GM18909 (cell line): ENCODE measurements at regions not wholly inside any gene's neighbourhood (a gene's known extent, or its start where the extent isn't known, plus 50 kb on each side); places are given as distances from the start of the nearest gene placed in this dataset.
"Not testable (repeated sequence)": the region's sequence is repeated elsewhere in the genome, so short reads cannot be mapped to it uniquely, and the experiment has no call there.

Experiments
- ATAC-seq: cut with Tn5 transposase; IDR thresholded peaks from one replicate; pipeline ENCODE4 v1.9.1; 2021; ENCODE audit warnings: mild to moderate bottlenecking; ENCODE audit not compliant: unreplicated experiment, poor library complexity

DNA sequence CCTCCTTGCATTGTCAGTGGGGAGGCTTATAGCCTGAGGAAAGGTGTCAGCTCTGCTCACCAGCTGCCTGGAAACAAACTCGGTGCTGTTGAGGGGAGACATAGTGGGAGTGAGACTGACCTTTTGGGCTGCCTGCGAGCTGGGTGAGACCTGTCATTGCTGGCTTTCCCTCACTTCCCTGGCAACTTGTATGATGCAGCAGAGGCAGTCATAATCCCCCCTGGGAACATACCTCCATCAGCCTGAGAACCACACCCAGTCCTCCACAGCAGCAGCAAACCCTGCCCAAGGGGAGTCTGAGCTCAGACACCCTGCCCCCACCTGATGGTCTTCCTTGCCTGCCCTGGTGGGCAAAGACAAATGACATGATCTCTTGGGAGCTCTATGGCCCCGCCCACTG is 521.2 kb upstream of the IMPG1 start:
- ATAC-seq = no peak

GRCh38 chr6:76592566-76592965 is 520.1 kb upstream of the IMPG1 start:
- ATAC-seq = no peak

DNA sequence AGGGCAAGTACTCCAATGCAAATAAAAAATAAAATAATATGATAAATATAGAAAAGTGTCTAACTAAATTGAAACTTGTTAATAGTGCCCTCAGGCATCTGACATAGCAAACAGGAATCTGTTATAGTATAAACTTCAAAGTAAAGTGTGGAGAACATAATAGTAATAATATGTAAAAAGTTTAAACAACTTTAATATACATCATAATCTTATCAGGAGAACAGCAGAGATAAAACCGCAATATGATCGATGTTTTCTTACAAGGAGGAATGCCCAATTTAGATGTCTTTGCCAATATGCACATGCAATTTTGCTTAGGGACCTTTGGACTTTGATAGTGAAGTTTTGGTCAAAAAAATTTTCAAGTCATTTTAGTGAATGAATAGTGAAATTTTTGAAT is 514.8 kb upstream of the IMPG1 start:
- no peak for ATAC-seq

- ATAC-seq = no peak
These were observed 511.7 kb upstream of the IMPG1 start for GRCh38 chr6:76584121-76584520.

GRCh38 chr6:76578746-76579145 is 506.3 kb upstream of the IMPG1 start:
- ATAC-seq = no peak

DNA sequence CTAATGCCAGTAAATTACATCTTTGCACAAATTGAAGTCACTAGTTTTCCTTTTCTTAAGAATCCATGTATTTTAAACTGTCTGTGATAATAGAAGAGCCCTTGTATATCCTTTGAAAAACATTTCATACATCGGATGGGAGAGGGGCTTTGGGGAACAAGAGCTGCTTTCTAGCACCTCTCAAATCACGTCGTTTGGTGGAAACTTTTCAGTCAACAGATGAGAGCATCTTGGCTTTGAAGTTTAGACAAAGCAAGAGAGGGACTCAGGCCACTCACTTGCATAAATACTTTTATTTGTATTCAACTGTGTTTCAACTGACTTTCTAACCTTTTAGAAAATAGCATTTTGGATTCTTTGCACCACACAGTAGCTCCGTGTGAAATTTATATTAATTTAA is 502.3 kb upstream of the IMPG1 start:
- no peak for ATAC-seq

GRCh38 chr6:76565932-76566331 is 493.5 kb upstream of the IMPG1 start:
- no peak for ATAC-seq

GRCh38 chr6:76562371-76562770 is 489.9 kb upstream of the IMPG1 start:
- ATAC-seq = not testable (repeated sequence)

DNA sequence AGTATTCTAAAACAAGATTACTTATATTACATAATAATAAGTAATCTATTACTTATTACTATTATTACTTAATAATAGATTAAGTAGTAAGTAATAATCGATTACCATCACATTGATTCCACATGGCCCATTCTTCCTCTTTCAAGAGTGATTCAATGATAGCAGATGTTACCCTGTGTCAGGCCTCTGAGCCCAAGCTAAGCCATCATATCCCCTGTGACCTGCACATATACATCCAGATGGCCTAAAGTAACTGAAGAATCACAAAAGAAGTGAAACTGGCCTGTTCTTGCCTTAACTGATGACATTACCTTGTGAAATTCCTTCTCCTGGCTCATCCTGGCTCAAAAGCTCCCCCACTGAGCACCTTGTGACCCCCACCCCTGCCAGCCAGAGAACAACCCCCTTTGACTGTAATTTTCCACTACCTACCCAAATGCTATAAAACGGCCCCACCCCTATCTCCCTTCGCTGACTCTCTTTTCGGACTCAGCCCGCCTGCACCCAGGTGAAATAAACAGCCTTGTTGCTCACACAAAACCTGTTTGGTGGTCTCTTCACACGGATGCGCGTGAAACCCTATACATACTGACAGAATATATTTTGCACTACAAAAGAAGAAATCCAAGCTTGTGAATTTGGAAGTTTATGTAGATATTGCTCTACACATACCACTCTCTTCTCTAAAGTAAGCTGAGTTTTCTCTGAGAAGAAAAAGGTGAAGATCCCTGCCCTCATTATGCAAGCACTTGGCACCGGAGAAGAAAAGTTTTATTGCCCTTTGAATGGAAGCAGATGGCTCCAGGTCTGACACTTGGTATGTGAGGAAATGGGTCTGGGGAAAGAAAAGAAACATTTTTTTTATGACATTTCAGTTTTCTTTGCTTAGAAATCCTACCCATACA is 488.6 kb upstream of the IMPG1 start:
- not testable (repeated sequence) for ATAC-seq

DNA sequence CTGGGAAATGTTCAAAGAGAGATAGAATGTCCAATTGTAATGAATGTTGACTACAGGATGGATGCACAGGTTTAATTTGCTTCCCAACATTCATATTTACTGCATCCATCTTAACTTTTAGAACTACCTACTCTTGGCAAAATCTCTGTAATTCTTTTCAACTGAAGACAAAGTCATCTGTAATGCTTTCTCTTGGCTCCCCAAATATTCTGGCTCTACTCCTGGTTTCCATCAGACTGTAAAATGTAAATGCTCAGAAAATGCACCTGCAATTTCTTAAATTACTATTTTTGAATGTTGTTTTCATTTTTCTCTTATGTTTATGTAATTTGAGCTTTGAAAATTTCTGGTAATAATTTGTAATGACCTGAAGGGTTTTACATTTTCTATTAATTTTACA is 480.8 kb upstream of the IMPG1 start:
- no peak for ATAC-seq

GRCh38 chr6:76552268-76552667 is 479.8 kb upstream of the IMPG1 start:
- no peak for ATAC-seq

- no peak for ATAC-seq
These were observed 461.2 kb upstream of the IMPG1 start for GRCh38 chr6:76533661-76534060.

DNA sequence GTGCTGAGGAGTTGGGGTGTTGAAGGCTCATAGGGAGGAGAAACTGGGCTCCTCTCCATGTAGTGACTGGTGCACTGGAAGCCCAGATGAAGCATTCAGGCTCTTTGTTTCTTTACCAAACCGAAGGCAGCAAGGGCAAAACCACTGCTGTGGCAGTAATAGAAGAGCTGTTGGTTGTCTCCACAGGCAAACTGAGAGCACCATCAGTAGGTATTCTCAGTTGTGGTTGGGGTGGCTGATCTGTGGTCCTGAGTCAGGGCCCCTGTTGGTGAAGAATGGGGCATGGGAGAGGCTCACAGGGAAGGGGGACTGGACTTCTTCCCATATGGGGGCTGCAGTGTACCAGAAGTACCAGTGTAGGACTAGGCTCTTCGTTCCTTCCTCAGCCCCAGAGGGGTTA is 460.2 kb upstream of the IMPG1 start:
- ATAC-seq = no peak

- no peak for ATAC-seq
These were observed 446.0 kb upstream of the IMPG1 start for GRCh38 chr6:76518443-76518842.

- no peak for ATAC-seq
These were observed 444.5 kb upstream of the IMPG1 start for GRCh38 chr6:76516924-76517323.

DNA sequence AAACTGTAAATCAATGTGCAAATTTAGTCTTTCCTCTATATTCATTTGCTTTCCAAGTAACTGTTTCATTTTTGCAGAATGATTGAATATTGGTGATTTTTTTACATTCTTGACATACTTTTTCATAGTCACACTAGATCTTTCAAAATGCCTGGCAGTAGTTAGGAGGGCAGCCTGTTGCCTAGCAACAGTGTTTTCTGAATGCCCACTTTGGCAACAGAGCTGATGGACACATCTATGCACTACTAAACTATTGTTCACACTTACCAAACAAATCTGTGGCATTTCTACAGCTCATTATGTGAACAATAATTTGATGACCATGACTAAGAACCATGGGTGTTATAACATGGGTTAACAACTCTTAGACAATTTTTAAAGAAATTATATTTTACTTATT is 438.0 kb upstream of the IMPG1 start:
- ATAC-seq = no peak

- ATAC-seq = no peak
These were observed 436.9 kb upstream of the IMPG1 start for GRCh38 chr6:76509397-76509796.

GRCh38 chr6:76506808-76507207 is 434.3 kb upstream of the IMPG1 start:
- no peak for ATAC-seq

- ATAC-seq = no peak
These were observed 423.4 kb upstream of the IMPG1 start for GRCh38 chr6:76495909-76496308.

GRCh38 chr6:76491376-76491775 is 418.9 kb upstream of the IMPG1 start:
- ATAC-seq = not testable (repeated sequence)

DNA sequence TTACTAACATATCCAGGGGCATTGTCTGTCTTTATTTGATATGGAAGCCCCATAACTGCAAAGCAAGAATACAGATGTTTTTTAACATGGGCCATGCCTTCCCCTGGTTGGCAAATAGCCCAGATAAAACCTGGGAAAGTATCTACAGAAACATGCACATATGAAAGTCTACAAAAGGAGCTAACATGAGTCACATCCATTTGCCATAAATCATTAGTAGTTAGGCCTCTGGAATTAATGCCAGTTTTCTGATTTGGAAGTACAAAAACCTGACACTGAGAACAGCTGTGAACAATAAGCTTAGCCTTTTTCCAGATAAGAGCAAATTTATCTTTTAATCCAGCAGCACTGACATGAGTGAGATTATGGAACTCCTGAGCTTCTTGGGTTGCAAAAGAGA is 418.0 kb upstream of the IMPG1 start:
- no peak for ATAC-seq

GRCh38 chr6:76481101-76481500 is 408.6 kb upstream of the IMPG1 start:
- no peak for ATAC-seq
